Caki2 (cell line): ENCODE measurements at regions not wholly inside any gene's neighbourhood (a gene's known extent, or its start where the extent isn't known, plus 50 kb on each side); places are given as distances from the start of the nearest gene placed in this dataset.

Experiments used
- DNase-seq: peaks from one replicate; pipeline ENCODE4 v3.0.0-alpha.2; 2015; ENCODE audit warnings: low read depth
- in situ Hi-C: cut with HindIII; loops from 2 replicates; pipeline ENCODE4 v1.10.0; 2016; ENCODE audit warnings: low sequenced_read_pairs, low pct_unique_long_range_greater_than_20kb, mixed read lengths

DNA sequence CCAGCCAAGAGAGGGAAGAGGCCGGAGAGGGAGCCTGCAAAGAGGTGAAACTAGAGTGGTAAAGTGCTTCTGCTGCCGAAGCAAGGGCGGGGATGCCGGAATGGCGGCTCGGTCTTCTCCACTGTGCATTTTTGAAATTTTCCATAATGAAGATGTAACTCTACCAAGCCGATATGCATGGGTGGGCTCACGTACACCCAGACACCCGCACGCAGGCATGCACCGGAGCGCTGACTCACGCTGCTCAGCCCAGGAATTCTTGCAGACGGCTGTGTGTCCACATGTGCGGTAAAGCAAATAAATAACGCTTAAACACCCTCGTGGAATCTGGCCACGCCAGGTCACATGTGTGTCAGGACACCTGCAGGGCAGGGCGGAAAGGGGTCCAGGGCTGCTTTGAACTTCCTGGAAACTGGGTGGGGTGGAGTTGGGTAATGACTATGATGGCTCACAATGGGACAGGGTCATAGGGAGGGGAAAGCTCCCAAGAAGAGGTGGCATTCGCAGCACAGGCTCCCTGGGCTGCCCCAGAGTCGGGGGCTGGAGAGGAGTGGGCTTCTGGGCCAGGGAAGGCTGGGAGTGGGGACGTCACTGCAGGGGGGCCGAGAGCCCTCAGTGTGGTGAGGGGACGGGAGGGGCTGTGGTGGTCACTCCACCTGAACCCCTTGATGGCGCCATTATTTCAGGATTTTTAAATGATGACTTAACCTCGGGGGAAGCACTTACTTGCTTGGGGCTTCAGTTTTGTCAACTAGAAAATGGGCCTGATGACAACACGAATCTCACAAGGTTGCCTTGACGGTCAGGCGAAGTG lies 265.5 kb downstream of the PARN start:
- peak; percentile 99 for DNase-seq
- in situ Hi-C loops = no loop called here

DNA sequence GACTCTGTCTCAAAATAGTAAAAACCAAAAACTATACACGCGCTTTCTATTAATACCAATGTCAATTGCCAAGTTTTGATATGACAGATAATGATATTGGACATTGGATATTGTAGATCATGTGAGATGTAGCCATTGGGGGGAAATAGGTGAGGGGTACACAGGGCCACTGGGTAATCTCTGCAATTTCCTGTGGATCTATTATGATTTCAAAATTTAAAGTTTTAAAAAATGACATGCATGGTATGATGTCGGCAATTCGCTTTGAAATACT lies 266.0 kb downstream of the PARN start:
- in situ Hi-C loops = no loop called here

DNA sequence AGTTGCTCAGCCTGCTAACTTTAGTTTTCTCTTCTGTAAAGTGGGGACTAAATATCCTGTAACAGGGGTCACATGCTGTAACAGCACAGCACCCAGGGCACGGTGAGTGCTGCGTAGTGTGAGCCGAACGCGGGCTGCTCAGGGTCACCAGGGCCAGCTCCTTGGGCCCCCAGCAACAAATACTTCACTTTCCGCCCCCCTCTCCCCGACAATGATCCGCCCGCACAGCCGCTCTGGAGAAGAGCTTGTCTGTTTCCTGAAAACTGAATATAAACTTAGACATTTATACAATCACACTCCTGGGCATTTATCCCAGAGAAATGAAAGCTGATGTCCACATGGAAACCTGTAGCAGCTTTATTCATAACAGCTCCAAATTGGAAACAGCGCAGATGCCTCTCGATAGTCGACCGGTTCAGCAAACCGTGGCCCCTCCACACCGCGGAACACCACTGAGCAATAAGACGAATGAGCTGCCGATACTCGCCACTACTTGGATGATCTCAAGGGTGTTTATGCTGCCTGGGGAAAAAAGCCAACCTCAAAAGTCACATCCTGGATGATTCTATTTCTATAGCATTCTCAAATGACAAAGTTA lies 267.2 kb downstream of the PARN start:
- in situ Hi-C loops = no loop called here
- no peak for DNase-seq

More for the DNA sequence above, 266.0 kb downstream of the PARN start:
- DNase-seq = no peak

DNA sequence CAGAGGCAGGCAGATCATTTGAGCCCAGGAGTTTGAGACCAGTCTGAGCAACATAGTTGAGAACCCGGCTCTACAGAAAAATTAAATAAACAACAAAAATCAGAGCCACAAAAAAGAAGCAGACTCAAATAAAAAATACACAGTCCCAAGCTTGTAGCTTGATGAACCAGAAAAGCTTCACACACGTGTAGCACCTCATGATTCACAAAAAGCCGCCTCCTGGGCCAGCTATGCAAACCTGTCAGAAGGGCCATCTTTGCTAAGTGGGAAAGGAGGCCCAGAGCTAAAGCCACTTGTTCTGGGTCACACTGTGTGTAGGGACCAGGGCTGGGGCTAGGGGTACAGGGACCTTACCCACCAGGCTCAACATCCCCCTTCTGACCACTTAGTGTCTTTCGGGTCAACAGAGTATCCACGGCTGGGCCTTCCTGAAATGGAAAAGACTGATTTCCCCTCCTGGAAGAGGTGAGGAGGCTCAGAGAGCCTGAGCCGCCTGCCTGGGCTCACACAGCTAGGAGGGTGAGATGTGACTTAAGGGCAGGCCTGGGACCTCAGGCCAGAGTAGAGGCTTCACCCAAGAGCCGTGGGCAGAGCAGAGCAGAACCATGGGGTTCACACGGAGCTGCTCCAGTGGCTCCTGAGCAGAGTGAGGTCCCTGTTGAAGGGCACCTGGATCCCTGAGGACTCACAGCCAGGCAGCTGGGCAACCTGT lies 269.6 kb downstream of the PARN start:
- in situ Hi-C loops = no loop called here
- no peak for DNase-seq

DNA sequence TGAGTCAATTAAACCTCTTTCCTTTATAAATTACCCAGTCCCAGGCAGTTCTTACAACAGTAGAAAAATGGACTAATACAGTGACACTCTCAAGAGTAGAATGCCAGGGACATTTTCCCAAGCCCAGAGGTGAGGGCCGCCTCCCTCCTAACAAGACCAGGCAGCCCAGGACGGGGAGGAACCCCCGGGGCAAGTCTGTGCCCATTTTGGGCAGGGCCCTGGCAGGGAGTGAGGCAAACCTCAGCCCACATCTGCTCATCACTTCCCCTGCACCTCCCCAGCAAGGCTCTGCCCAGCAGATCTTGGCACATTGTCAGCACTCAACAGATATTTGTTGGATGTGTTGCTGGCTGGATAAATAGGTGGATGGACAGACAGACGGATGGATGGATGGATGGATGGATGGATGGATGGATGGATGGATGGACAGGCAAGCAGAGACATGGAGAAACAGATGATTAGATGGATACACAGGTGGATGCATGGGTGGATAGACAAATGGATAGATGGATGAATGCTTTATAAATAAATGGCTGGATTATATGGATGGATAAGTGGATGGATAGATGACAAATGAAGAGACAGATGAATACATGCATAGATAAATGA lies 271.3 kb downstream of the PARN start:
- in situ Hi-C loops = no loop called here
- no peak for DNase-seq

DNA sequence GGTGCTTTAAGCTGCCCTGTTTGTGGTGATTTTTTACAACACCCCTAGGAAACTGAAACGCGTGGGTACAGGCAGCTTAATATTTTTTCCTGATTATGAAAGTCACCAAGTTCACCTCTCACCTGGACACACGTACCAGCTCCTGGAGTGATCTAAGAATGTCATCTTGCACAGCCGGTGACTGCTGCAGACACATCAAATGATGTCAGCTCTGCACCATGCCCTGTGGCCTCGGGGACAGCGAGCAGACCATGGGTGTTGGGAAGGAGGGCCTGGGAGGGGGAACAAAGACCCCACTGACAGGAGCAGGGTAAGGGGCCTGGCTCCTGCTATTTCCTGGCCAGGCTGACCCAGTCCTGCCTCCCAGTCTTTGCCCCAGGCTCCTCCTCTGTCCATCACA lies 272.7 kb downstream of the PARN start:
- DNase-seq = no peak
- in situ Hi-C loops = no loop called here

DNA sequence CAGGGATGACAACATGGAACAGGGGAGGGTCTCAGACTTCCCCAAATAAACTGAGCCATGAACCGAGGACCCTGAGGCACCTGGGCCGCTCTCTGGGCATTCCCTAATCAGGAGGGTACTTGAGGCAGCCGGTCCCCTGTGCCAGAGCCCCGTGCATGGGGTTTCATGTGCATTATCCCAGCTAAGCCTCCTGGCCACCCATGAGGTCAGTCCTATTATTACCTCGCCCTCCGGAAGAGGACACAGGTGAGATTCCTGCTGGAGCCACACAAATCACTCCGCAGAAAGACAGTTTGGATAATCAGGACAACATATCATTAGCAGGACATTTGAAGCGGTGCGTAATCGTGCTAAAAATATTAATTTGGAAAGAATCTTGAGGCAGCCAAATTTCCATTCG lies 274.0 kb downstream of the PARN start:
- in situ Hi-C loops = no loop called here
- no peak for DNase-seq

DNA sequence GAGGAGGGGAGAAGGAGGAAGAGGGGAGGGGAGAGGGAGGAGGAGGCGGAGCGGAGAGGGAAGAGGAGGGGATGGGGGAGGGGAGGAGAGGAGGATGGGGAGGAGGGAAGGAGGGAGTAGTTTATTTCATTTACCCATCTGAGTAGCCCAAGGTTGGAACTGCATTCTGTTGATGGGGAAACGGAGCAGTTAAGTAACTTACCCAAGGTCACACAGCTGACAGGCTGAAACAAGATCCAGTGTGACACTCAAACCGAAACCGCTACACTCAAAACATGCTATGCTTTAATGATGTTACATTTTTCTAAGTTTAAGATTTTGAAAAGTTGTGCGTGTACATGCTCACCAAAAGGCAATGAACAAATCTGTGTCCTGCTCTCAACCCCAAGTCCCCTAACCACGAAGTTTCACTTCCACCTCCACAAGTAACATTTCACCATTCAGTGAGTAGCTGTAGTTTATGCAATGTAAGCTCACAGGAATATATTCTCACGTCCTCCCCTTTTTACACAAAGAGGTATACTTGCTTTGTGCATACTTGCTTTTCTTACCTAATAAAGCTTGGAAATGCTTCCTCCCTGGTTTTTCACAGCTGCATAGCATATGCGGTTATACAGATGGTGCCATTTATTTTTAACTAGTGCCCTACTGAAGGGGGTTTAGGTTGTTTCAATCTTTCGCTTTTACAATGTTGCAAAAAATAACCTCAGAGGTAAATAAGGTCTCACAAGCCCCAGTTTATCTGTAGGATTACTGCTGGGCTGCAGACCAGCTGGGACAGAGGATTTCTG lies 275.3 kb downstream of the PARN start:
- no peak for DNase-seq
- in situ Hi-C loops = no loop called here

DNA sequence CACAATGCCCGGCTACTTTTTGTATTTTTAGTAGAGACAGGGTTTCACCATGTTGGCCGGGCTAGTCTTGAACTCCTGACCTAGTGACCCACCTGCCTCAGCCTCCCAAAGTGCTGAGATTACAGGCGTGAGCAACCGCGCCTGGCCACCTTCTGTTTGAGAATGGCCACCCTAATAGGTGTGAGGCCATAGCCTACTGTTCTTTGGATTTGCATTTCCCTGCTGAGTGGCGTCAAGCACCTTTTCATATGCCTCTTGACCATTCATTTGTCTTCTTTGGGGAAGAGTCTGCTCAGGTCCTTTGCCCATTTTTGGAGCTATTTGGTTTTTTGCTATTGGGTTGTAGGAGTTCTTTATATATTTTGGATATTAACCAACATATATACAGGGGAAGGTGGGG lies 276.7 kb downstream of the PARN start:
- no peak for DNase-seq
- in situ Hi-C loops = no loop called here

DNA sequence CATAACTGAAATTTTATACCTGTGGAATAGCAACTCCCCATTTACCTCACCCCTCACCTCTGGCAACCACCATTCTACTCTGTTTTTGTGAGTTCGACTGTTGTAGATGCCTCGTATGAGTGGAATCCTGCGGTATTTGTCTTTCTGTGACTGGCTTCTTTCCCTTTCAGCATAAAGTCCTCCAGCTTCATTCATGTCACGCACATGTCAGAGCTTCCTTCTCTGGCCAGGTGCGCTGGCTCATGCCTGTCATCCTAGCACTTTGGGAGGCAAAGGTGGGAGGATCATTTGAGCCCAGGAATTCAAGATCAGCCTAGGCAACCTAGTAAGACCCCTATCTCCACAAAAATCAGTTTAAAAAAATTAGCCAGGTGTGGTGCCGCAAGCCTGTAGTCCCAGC lies 278.4 kb downstream of the PARN start:
- in situ Hi-C loops = no loop called here
- no peak for DNase-seq

DNA sequence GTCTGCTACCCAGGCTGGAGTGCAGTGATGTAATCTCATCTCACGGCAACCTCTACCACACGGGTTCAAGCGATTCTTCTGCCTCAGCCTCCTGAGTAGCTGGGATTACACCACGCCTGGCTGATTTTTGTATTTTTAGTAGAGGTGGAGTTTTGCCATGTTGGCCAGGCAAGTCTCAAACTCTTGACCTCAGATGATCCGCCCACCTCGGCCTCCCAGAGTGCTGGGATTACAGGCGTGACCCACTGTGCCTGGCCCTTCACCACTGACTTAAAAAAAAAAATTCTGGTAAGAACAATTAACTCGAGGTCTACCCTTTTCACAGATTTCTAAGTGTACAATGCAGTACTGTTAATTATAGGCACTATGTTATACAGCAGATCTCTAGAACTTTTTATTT lies 279.4 kb downstream of the PARN start:
- in situ Hi-C loops = no loop called here
- DNase-seq = no peak

DNA sequence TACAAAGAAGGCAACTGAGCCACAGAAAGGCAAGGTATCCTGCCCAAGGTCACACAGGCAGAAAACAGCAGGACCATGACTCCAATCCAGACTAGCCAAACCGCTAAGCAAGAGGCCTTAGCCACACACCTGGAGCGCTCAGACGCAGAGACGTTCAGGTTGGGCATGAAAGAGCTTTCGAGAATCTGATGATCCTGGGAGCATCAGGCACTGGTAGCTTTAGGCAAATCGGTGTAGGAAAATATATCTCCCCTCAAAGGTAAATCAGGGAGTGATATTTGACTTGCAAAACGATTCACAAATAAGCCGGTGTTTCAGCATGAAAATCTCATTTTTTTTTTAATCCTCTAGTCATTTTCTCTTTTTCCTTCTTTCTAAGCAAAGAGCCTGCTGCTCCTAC lies 279.0 kb downstream of the MRTFB start:
- no peak for DNase-seq
- in situ Hi-C loops = no loop called here

DNA sequence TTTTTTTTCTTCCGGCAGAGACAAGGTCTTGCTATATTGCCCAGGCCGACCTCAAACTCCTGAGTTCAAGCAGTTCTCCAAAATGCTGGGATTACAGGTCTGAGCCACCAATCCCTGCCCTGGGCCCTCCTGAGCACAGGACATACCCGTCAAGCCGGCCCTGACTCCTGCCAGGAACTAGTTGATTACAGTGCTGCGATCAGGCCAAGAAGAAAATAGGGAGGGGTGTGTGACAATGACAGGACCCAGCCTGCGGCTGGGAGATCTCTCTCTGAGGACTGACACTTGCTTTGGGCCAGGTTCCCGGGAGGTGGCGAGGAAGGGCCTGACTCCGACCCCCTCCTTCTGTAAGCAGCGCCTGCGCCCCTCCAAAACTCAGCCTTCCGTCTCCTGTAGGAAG lies 276.6 kb downstream of the MRTFB start:
- in situ Hi-C loops = no loop called here

DNA sequence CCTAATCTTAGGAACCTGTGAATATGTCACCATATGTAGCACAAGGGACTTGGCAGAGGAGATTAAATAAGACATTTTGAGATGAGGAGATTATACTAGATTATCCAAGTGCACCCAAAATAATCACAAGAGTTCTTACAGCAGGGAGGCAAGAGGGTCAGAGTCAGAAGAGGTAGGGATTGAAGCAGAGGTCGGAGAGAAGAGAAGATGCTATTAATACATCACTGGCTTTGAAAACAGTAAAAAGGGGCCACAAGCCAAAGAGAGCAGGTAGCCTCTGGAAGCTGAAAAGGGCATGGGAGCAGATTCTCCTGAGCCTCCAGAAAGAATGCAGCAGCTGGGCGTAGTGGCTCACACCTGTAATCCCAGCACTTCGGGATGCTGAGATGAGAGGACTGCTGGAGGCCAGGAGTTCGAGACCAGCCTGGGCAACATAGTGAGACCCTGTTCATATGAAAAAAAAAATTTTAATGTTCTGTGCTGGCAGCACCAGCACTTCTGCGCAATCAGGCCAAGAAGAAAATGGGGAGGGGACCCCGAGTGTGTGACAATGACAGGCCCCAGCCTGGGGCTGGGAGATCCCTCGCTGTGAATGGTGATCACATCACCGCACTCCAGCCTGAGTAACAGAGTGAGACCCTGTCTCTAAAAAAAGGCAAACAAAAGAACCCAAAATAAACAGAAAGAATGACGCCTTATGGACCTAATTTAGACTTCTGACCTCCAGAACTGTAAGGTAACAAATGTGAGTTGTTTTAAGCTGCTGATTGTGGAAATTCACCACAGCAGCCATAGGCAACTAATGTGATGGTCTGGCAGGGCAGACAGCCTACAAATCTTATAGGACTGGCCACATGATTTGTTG lies 275.4 kb downstream of the MRTFB start:
- in situ Hi-C loops = no loop called here
- DNase-seq = no peak

More for the DNA sequence above, 276.6 kb downstream of the MRTFB start:
- DNase-seq = no peak

DNA sequence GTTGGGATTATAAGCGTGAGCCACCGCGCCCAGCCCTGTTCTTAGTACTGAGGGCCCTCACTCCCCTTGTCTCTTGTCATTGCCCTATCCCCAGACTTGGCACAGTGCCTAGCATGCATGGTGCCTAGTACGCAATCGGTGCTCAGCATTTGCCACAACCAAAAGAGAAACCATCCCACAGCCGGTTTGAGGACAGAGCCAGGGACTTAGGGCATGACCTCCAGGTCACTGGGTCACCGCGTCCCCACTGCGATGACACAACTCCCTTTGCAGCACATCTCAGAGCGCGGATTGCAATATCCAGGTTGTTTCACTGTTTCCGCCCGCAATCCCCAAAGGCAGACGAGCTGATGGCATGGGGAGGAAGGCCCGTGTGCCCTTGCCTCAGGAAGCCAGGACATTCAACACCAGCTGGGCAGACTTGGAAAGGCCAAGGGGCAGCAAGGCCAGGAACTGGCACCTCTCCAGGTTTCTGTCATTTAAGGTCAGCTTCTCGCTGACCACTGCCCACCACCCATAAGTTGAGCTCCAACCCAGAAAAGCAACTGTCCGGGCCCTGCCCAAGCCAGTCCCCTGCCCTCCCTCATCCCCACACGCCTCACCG lies 274.5 kb downstream of the MRTFB start:
- in situ Hi-C loops = no loop called here
- DNase-seq = no peak

DNA sequence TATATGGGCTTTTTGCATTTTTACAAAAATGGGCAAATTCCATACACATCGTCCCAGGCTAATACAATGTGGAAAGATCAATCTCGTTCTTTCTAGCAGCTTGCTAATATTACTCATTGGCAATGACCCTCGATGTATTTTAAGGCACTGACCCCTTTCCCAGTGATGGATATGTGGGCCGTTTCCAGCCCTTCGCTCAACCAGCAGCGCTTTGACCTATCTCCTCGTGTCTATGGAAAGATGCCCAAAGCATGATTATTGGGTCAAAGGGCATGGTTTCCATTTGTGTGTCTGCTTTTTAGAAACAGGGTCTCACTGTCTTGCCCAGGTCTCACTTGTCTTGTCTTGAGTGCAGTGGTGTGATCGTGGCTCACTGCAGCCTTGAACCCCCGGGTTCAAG lies 273.8 kb downstream of the MRTFB start:
- in situ Hi-C loops = no loop called here
- no peak for DNase-seq

DNA sequence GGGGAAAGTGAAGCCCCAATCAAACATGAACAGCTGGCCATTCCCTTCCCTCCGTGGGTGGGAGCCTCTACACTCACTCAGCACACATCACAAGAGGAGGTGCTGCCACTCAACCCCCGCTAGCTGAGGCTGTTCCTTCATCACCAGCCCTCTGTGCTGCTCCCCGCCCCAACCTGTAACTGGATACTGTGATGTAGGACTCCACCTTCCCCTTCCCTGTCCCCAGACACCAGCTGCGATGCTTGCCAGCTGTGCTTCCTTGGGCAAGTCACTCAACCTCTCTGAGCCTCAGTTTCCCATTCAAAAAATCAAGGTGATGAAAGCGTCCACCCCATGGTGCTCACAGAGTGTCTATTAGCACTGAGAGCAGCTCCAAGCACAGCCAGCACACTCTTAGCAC lies 273.2 kb downstream of the MRTFB start:
- no peak for DNase-seq
- in situ Hi-C loops = no loop called here
